Liver (tissue), 8 donors: ENCODE measurements at regions not wholly inside any gene's neighbourhood (a gene's known extent, or its start where the extent isn't known, plus 50 kb on each side); places are given as distances from the start of the nearest gene placed in this dataset.

Source experiments
- DNase-seq: peaks from one replicate; pipeline ENCODE4 v3.0.0-alpha.2; 2017; ENCODE audit warnings: low spot score
- H3K27ac ChIP-seq, 2 donors: one replicate each; pipeline ENCODE4 v1.7.0; 2013; ENCODE audit warnings: inconsistent platforms in 2 of 2, low read length in 2 of 2, control low read depth in 1 of 2, low read depth in 1 of 2, mild to moderate bottlenecking in 1 of 2
- H3K27me3 ChIP-seq, 4 donors: one replicate each; pipeline versions ENCODE4 v1.6.1 to v1.7.0; 2013; ENCODE audit warnings: low read length in 3 of 4, inconsistent platforms in 1 of 4, mild to moderate bottlenecking in 1 of 4, moderate library complexity in 1 of 4; ENCODE audit not compliant: control insufficient read depth in 4 of 4, insufficient read depth in 4 of 4
- H3K36me3 ChIP-seq, 4 donors: one replicate each; pipeline versions ENCODE4 v1.6.1 to v1.7.0; 2013; ENCODE audit warnings: low read length in 3 of 4, mild to moderate bottlenecking in 3 of 4, low read depth in 1 of 4, moderate library complexity in 1 of 4; ENCODE audit not compliant: control insufficient read depth in 4 of 4, insufficient read depth in 3 of 4
- H3K4me1 ChIP-seq, 4 donors: one replicate each; pipeline versions ENCODE4 v1.6.1 to v1.7.0; 2013; ENCODE audit warnings: low read length in 3 of 4, mild to moderate bottlenecking in 3 of 4, moderate library complexity in 1 of 4; ENCODE audit not compliant: control insufficient read depth in 4 of 4, insufficient read depth in 4 of 4
- H3K4me3 ChIP-seq, 3 donors: one replicate each; pipeline versions ENCODE4 v1.6.1 to v1.7.0; 2013; ENCODE audit warnings: low read length in 3 of 3, control low read depth in 1 of 3, low read depth in 1 of 3, mild to moderate bottlenecking in 1 of 3
- H3K9ac ChIP-seq, 2 donors: one replicate each; pipeline ENCODE4 v1.7.0; 2013; ENCODE audit warnings: low read length in 2 of 2, mild to moderate bottlenecking in 2 of 2, moderate library complexity in 2 of 2, control low read depth in 1 of 2, low read depth in 1 of 2
- H3K9me3 ChIP-seq, 4 donors: one replicate each; pipeline versions ENCODE4 v1.6.1 to v1.7.0; 2013; ENCODE audit warnings: low read length in 3 of 4; ENCODE audit not compliant: control insufficient read depth in 4 of 4
- ATF3 ChIP-seq: IDR thresholded peaks from 2 replicates; pipeline ENCODE4 v1.6.1; 2016; ENCODE audit warnings: antibody characterized with exemption
- CTCF ChIP-seq: fragments of 150-350 bp; IDR thresholded peaks from 2 replicates; pipeline ENCODE4 v1.5.1; 2017; ENCODE audit warnings: improper control_type of control experiment, low read depth, low read length; ENCODE audit not compliant: missing input control
- EGR1 ChIP-seq, 2 donors: IDR thresholded peaks; 2 replicates each; pipeline ENCODE4 v1.6.1; 2016 to 2018; ENCODE audit warnings: antibody characterized with exemption in 2 of 2, low read depth in 2 of 2
- FOXA1 ChIP-seq: IDR thresholded peaks from 2 replicates; pipeline ENCODE4 v1.6.1; 2016; ENCODE audit warnings: antibody characterized with exemption
- FOXA2 ChIP-seq: IDR thresholded peaks from 2 replicates; pipeline ENCODE4 v1.6.1; 2016; ENCODE audit warnings: antibody characterized with exemption
- GABPA ChIP-seq, 2 donors: IDR thresholded peaks in 1 of 2; conservative IDR thresholded peaks in 1 of 2; 2 replicates each; pipeline ENCODE4 v1.6.1; 2016; ENCODE audit warnings: antibody characterized with exemption in 2 of 2, mild to moderate bottlenecking in 1 of 2, moderate library complexity in 1 of 2
- HNF4A ChIP-seq, 2 donors: conservative IDR thresholded peaks; 2 replicates each; pipeline ENCODE4 v1.6.1; 2016; ENCODE audit warnings: antibody characterized with exemption in 2 of 2, mild to moderate bottlenecking in 2 of 2
- HNF4G ChIP-seq: IDR thresholded peaks from 2 replicates; pipeline ENCODE4 v1.6.1; 2016; ENCODE audit warnings: antibody characterized with exemption
- JUND ChIP-seq, 2 donors: IDR thresholded peaks; 2 replicates each; pipeline ENCODE4 v1.6.1; 2016; ENCODE audit warnings: antibody characterized with exemption in 2 of 2
- MAX ChIP-seq: IDR thresholded peaks from 2 replicates; pipeline ENCODE4 v1.6.1; 2016; ENCODE audit warnings: antibody characterized with exemption
- NR2F2 ChIP-seq: IDR thresholded peaks from 2 replicates; pipeline ENCODE4 v1.6.1; 2016; ENCODE audit warnings: antibody characterized with exemption
- RAD21 ChIP-seq, 2 donors: IDR thresholded peaks; 2 replicates each; pipeline ENCODE4 v1.6.1; 2016; ENCODE audit warnings: antibody characterized with exemption in 2 of 2, mild to moderate bottlenecking in 2 of 2
- REST ChIP-seq: IDR thresholded peaks from 2 replicates; pipeline ENCODE4 v1.6.1; 2016; ENCODE audit warnings: antibody characterized with exemption, mild to moderate bottlenecking
- RXRA ChIP-seq, 2 donors: IDR thresholded peaks; 2 replicates each; pipeline ENCODE4 v1.6.1; 2017 to 2018; ENCODE audit warnings: antibody characterized with exemption in 2 of 2, mild to moderate bottlenecking in 1 of 2
- SP1 ChIP-seq: IDR thresholded peaks from 2 replicates; pipeline ENCODE4 v1.6.1; 2018; ENCODE audit warnings: antibody characterized with exemption, mild to moderate bottlenecking
- YY1 ChIP-seq: IDR thresholded peaks from 2 replicates; pipeline ENCODE4 v1.6.1; 2016; ENCODE audit warnings: antibody characterized with exemption, mild to moderate bottlenecking
- ZBTB33 ChIP-seq: IDR thresholded peaks from 2 replicates; pipeline ENCODE4 v1.6.1; 2016; ENCODE audit warnings: antibody characterized with exemption
- WGBS: extraction: QIAGEN DNeasy Blood & Tissue Kit; methylation state at CpG from one replicate; pipeline ENCODE4 v1.1.7; 2013; 5-methylcytosine and 5-hydroxymethylcytosine counted together
- donor health status: healthy.
- donor health status: healthy.
- donor health status: healthy.
- donor health status: healthy.
- donor health status: healthy.

GRCh38 chr6:133047065-133047665 lies 194.0 kb upstream of the EYA4 start:
- no peaks in the 10 kb centered on the region for H3K9me3 ChIP-seq
- H3K27ac ChIP-seq: no peak overlapping the region
- no peaks in the 10 kb centered on the region for H3K27me3 ChIP-seq
- no peak overlapping the region for H3K9ac ChIP-seq
- no peak overlapping the region for H3K4me3 ChIP-seq
- no peaks in the 10 kb centered on the region for H3K4me1 ChIP-seq
- TF ChIP-seq MAX (no peak), GABPA (IDR thresholded peaks at IDR 0.05 in 1 of 2, conservative IDR thresholded peaks at IDR 0.05 in 1 of 2) (no peak), FOXA1 (no peak), JUND (IDR thresholded peaks at IDR 0.05) (no peak), HNF4G (no peak), REST (no peak), YY1 (no peak), NR2F2 (no peak), HNF4A (conservative IDR thresholded peaks at IDR 0.05) (no peak)
- WGBS: 81% methylated on average over 5 of the region's 5 CpGs
- DNase-seq: no peak
- H3K36me3 ChIP-seq: no peaks in the 10 kb centered on the region

- H3K27ac ChIP-seq: no peak overlapping the region
- H3K4me1 ChIP-seq: no peaks in the 10 kb centered on the region
Measured at GRCh38 chr6:133047706-133048105, 193.5 kb upstream of the EYA4 start.

More at GRCh38 chr6:133047706-133048105, 193.5 kb upstream of the EYA4 start:
- no peaks in the 10 kb centered on the region for H3K9me3 ChIP-seq
- H3K36me3 ChIP-seq: no peaks in the 10 kb centered on the region
- no peak for DNase-seq
- no peak overlapping the region for H3K9ac ChIP-seq
- TF ChIP-seq ZBTB33: no peak
- no peak for TF ChIP-seq RXRA (IDR thresholded peaks at IDR 0.05)
- no peak for TF ChIP-seq GABPA (IDR thresholded peaks at IDR 0.05 in 1 of 2, conservative IDR thresholded peaks at IDR 0.05 in 1 of 2)
- no peak for TF ChIP-seq SP1
- TF ChIP-seq ATF3: no peak
- TF ChIP-seq FOXA2: no peak
- no peak for TF ChIP-seq RAD21 (IDR thresholded peaks at IDR 0.05)
- TF ChIP-seq MAX: no peak
- TF ChIP-seq EGR1 (IDR thresholded peaks at IDR 0.05; ENCODE audit: low read depth in 2 of 2): no peak
- no peak for TF ChIP-seq JUND (IDR thresholded peaks at IDR 0.05)
- no peak for TF ChIP-seq CTCF
- TF ChIP-seq REST: no peak
- TF ChIP-seq YY1: no peak
- no peak for TF ChIP-seq NR2F2
- WGBS: 89% methylated on average over 1 of the region's 1 CpG
- H3K27me3 ChIP-seq: no peaks in the 10 kb centered on the region
- no peak overlapping the region for H3K4me3 ChIP-seq
